Stomach smooth muscle (tissue), 2 donors: ENCODE measurements at regions not wholly inside any gene's neighbourhood (a gene's known extent, or its start where the extent isn't known, plus 50 kb on each side); places are given as distances from the start of the nearest gene placed in this dataset.

ENCODE experiments used
- H3K27ac ChIP-seq: one replicate; pipeline ENCODE4 v1.7.0; 2013; ENCODE audit warnings: mild to moderate bottlenecking, low read length, inconsistent platforms
- H3K27me3 ChIP-seq, 2 donors: one replicate each; pipeline ENCODE4 v1.7.0; 2013; ENCODE audit warnings: low read length in 2 of 2; ENCODE audit not compliant: insufficient read depth in 2 of 2, control insufficient read depth in 1 of 2
- H3K36me3 ChIP-seq, 2 donors: one replicate each; pipeline ENCODE4 v1.7.0; 2013; ENCODE audit warnings: low read length in 2 of 2; ENCODE audit not compliant: control insufficient read depth in 2 of 2, insufficient read depth in 2 of 2
- H3K4me1 ChIP-seq: one replicate; pipeline ENCODE4 v1.7.0; 2013; ENCODE audit warnings: low read length; ENCODE audit not compliant: control insufficient read depth, insufficient read depth
- H3K4me3 ChIP-seq, 2 donors: one replicate each; pipeline ENCODE4 v1.7.0; 2013; ENCODE audit warnings: low read length in 2 of 2
- H3K9ac ChIP-seq, 2 donors: one replicate each; pipeline ENCODE4 v1.7.0; 2013; ENCODE audit warnings: low read length in 2 of 2, mild to moderate bottlenecking in 1 of 2
- H3K9me3 ChIP-seq, 2 donors: one replicate each; pipeline ENCODE4 v1.7.0; 2013; ENCODE audit warnings: low read length in 2 of 2; ENCODE audit not compliant: control insufficient read depth in 2 of 2
- donor health status: healthy.
- donor health status: Pancreatic carcinoma.

DNA sequence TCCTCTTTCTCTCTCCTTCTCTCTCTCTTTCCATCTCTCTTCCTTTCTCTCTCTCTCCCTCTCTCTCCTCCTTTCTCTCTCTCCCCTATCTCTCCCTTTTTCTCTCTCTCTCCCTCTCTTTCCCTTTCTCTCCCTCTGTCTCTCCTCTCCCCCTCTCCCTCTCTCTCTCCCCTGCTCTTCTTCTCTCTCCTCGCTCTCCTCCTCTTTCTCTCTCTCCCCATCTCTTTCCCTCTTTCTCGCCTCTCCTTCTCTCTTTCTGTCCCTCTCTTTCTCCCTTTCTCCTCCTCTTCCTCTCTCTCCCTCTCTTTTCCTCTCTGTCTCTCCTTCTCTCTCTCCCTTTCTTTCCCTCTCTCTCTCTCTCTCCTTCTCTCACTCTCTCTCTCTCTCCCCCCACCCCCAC, 196.6 kb downstream of the UQCRFS1 start:
- Histone ChIP-seq H3K27me3 (peaks cover 11% of the 10 kb centered on the region in 2 donors), H3K9ac (no peak overlapping the region), H3K4me3 (no peak overlapping the region)

GRCh38 chr19:29015569-29015968, 197.4 kb downstream of the UQCRFS1 start:
- Histone ChIP-seq H3K4me3 (no peak overlapping the region), H3K9ac (no peak overlapping the region), H3K36me3 (no peaks in the 10 kb centered on the region), H3K27ac (no peak overlapping the region), H3K27me3 (peaks cover 11% of the 10 kb centered on the region in 2 donors), H3K9me3 (no peaks in the 10 kb centered on the region), H3K4me1 (no peaks in the 10 kb centered on the region)

More for the DNA sequence above, 196.6 kb downstream of the UQCRFS1 start:
- no peaks in the 10 kb centered on the region for H3K36me3 ChIP-seq
- no peaks in the 10 kb centered on the region for H3K9me3 ChIP-seq
- no peak overlapping the region for H3K27ac ChIP-seq
- H3K4me1 ChIP-seq = no peaks in the 10 kb centered on the region

- Histone ChIP-seq H3K9ac (no peak overlapping the region), H3K4me1 (no peaks in the 10 kb centered on the region), H3K27ac (no peak overlapping the region), H3K36me3 (no peaks in the 10 kb centered on the region), H3K4me3 (no peak overlapping the region), H3K9me3 (no peaks in the 10 kb centered on the region), H3K27me3 (peaks cover 11% of the 10 kb centered on the region in 2 donors)
Measured at GRCh38 chr19:29014857-29015436, 198.0 kb downstream of the UQCRFS1 start.

GRCh38 chr19:29013988-29014387, 199.0 kb downstream of the UQCRFS1 start:
- Histone ChIP-seq H3K27me3 (peaks cover 11% of the 10 kb centered on the region in 2 donors), H3K4me3 (no peak overlapping the region), H3K27ac (no peak overlapping the region), H3K4me1 (no peaks in the 10 kb centered on the region), H3K9ac (no peak overlapping the region), H3K9me3 (no peaks in the 10 kb centered on the region), H3K36me3 (no peaks in the 10 kb centered on the region)

DNA sequence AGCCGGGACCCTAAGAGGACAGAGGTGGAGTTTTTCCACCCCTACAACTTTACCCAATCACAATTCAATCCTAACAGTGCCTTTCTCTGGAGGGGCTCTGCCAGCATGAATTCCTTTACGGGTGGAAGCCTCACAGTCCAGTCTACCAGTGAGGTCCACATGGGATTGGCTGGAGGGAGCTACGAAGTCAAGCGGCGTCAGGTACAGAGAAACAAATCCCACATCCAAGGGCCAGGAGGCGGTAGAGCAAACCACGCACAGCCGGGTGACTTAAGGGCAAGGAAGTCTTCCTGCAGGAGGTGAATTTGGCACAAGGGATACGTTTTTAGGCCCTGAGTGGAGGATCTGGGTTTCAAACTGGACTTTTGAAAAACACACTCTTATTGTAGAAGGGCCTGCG, 199.6 kb downstream of the UQCRFS1 start:
- no peaks in the 10 kb centered on the region for H3K9me3 ChIP-seq
- H3K4me1 ChIP-seq = no peaks in the 10 kb centered on the region
- H3K27ac ChIP-seq = no peak overlapping the region
- H3K36me3 ChIP-seq = no peaks in the 10 kb centered on the region
- no peak overlapping the region for H3K9ac ChIP-seq
- no peak overlapping the region for H3K4me3 ChIP-seq
- peaks cover 6 to 11% of the 10 kb centered on the region in 2 donors for H3K27me3 ChIP-seq

DNA sequence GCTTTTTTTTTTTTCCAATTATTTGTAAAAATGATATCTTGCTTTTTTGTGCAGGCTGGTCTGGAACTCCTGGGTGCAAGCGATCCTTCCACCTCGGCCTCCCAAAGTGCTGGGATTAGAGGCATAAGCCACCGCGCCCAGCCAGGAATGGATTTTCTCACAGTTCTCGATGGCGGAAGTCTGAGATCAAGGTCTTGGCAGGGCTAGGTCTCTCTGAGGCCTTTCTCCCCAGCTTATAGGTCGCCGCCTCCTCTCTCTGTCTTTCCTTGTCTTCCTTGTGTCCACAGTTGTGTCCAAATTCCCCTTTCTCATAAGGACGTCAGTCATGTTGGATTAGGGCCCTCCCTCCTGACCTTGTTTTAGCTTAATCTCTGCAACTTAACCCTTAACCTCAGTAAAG, 200.5 kb downstream of the UQCRFS1 start:
- H3K4me3 ChIP-seq = no peak overlapping the region

GRCh38 chr19:29010276-29010675, 202.7 kb downstream of the UQCRFS1 start:
- no peak overlapping the region for H3K9ac ChIP-seq
- H3K4me1 ChIP-seq = no peaks in the 10 kb centered on the region
- H3K27me3 ChIP-seq = no peaks in the 10 kb centered on the region
- H3K27ac ChIP-seq = no peak overlapping the region
- H3K36me3 ChIP-seq = no peaks in the 10 kb centered on the region
- H3K4me3 ChIP-seq = no peak overlapping the region
- H3K9me3 ChIP-seq = no peaks in the 10 kb centered on the region

More for the DNA sequence above, 200.5 kb downstream of the UQCRFS1 start:
- no peaks in the 10 kb centered on the region for H3K4me1 ChIP-seq
- H3K9ac ChIP-seq = no peak overlapping the region
- no peaks in the 10 kb centered on the region for H3K9me3 ChIP-seq
- peaks cover 5% of the 10 kb centered on the region in 2 donors for H3K27me3 ChIP-seq
- H3K36me3 ChIP-seq = no peaks in the 10 kb centered on the region
- no peak overlapping the region for H3K27ac ChIP-seq

- Histone ChIP-seq H3K9ac (no peak overlapping the region), H3K4me3 (no peak overlapping the region), H3K36me3 (no peaks in the 10 kb centered on the region), H3K9me3 (no peaks in the 10 kb centered on the region), H3K27ac (no peak overlapping the region), H3K4me1 (peaks cover 3% of the 10 kb centered on the region), H3K27me3 (no peaks in the 10 kb centered on the region)
Measured at GRCh38 chr19:29006057-29006735, 206.8 kb downstream of the UQCRFS1 start.

DNA sequence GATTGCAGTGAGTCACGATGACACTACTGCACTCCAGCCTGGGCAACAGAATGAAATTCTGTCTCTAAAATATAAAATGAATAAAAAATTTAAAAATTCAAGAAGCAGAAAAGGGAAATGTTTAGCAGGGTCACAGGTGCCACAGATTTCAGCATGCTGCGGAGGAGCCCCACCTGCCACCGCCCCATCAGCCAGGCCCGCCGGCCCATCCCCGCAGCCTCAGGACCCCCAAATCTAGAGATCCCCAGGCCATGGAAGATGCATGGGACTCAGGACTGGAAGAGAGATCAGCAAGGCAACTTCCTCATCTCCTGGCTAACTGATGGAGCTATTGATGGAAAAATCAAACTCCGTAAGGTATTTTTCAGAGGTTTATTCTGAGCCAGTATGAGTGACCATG, 208.2 kb downstream of the UQCRFS1 start:
- no peak overlapping the region for H3K27ac ChIP-seq
- peaks cover 3% of the 10 kb centered on the region for H3K4me1 ChIP-seq
- H3K36me3 ChIP-seq = no peaks in the 10 kb centered on the region
- H3K4me3 ChIP-seq = no peak overlapping the region
- H3K9me3 ChIP-seq = no peaks in the 10 kb centered on the region
- peaks cover 0 to 5% of the 10 kb centered on the region in 2 donors for H3K27me3 ChIP-seq
- no peak overlapping the region for H3K9ac ChIP-seq

- Histone ChIP-seq H3K4me1 (peaks cover 3% of the 10 kb centered on the region), H3K9ac (no peak overlapping the region), H3K4me3 (no peak overlapping the region), H3K9me3 (no peaks in the 10 kb centered on the region), H3K27ac (no peak overlapping the region), H3K27me3 (peaks cover 0 to 8% of the 10 kb centered on the region in 2 donors), H3K36me3 (no peaks in the 10 kb centered on the region)
Measured at GRCh38 chr19:29003641-29004409, 209.1 kb downstream of the UQCRFS1 start.
